Karpas-422 (cell line): ENCODE measurements at regions not wholly inside any gene's neighbourhood (a gene's known extent, or its start where the extent isn't known, plus 50 kb on each side); places are given as distances from the start of the nearest gene placed in this dataset.

Source experiments
- DNase-seq: peaks from one replicate; pipeline ENCODE4 v3.0.0-alpha.2; 2015
- H2AFZ ChIP-seq: fragments of 200-600 bp; sonication (generic); 2 replicates; pipeline ENCODE4 v1.6.1; 2014; ENCODE audit warnings: antibody characterized with exemption, low read length, mixed read lengths
- H3K27ac ChIP-seq: fragments of 200-600 bp; sonication (generic); 2 replicates; pipeline ENCODE4 v1.5.1; 2014; ENCODE audit warnings: mild to moderate bottlenecking, low read length, moderate library complexity
- H3K27me3 ChIP-seq: fragments of 200-600 bp; sonication (generic); 2 replicates; pipeline ENCODE4 v1.6.1; 2014; ENCODE audit warnings: low read length, mixed read lengths
- H3K36me3 ChIP-seq: fragments of 200-600 bp; sonication (generic); 2 replicates; pipeline ENCODE4 v1.6.1; 2014; ENCODE audit warnings: low read length, mixed read lengths; ENCODE audit not compliant: insufficient read depth
- H3K4me1 ChIP-seq: fragments of 200-600 bp; sonication (generic); 2 replicates; pipeline ENCODE4 v1.6.1; 2014; ENCODE audit warnings: mild to moderate bottlenecking, low read length, mixed read lengths
- H3K4me2 ChIP-seq: fragments of 200-600 bp; sonication (generic); 2 replicates; pipeline ENCODE4 v1.6.1; 2014; ENCODE audit warnings: low read length, low read depth, mild to moderate bottlenecking; ENCODE audit not compliant: poor library complexity, severe bottlenecking
- H3K4me3 ChIP-seq: fragments of 200-600 bp; sonication (generic); 2 replicates; pipeline ENCODE4 v1.5.1; 2014; ENCODE audit warnings: mild to moderate bottlenecking, antibody characterized with exemption, low read length, mixed read lengths
- H3K79me2 ChIP-seq: fragments of 200-600 bp; sonication (generic); 2 replicates; pipeline ENCODE4 v1.6.1; 2014; ENCODE audit warnings: mild to moderate bottlenecking, low read length, mixed read lengths
- H3K9ac ChIP-seq: fragments of 200-600 bp; sonication (generic); 2 replicates; pipeline ENCODE4 v1.6.0; 2014; ENCODE audit warnings: low read length
- H3K9me2 ChIP-seq: fragments of 200-600 bp; sonication (generic), shearing (Covaris generic); replicated peaks from 2 replicates; pipeline ENCODE4 v1.6.0; 2014; ENCODE audit warnings: mild to moderate bottlenecking, low read length, moderate library complexity; ENCODE audit not compliant: insufficient read depth
- H3K9me3 ChIP-seq: fragments of 300-700, 200-600 bp; sonication (generic); 2 replicates; pipeline ENCODE4 v1.6.1; 2014; ENCODE audit warnings: low read length, mixed read lengths
- H4K20me1 ChIP-seq: fragments of 200-600 bp; sonication (generic); 2 replicates; pipeline ENCODE4 v1.6.1; 2014; ENCODE audit warnings: mild to moderate bottlenecking, antibody characterized with exemption, low read length, low read depth; ENCODE audit not compliant: insufficient read depth

- Histone ChIP-seq H3K27me3 (no peaks in the 10 kb centered on the region), H3K9me3 (no peaks in the 10 kb centered on the region), H2AFZ (no peak overlapping the region), H3K4me1 (no peaks in the 10 kb centered on the region), H3K4me3 (no peak overlapping the region), H3K36me3 (no peaks in the 10 kb centered on the region), H3K27ac (no peak overlapping the region), H3K9ac (no peak overlapping the region), H3K4me2 (no peak overlapping the region), H4K20me1 (no peaks in the 10 kb centered on the region), H3K9me2 (no peaks in the 10 kb centered on the region), H3K79me2 (no peaks in the 10 kb centered on the region)
- no peak for DNase-seq
Measured at GRCh38 chr14:105847400-105847799, 321.0 kb downstream of the TMEM121 start.

- Histone ChIP-seq H3K4me2 (no peak overlapping the region), H3K36me3 (no peaks in the 10 kb centered on the region), H4K20me1 (no peaks in the 10 kb centered on the region), H3K4me3 (no peak overlapping the region), H3K27ac (no peak overlapping the region), H2AFZ (no peak overlapping the region), H3K4me1 (no peaks in the 10 kb centered on the region), H3K79me2 (no peaks in the 10 kb centered on the region), H3K9me3 (no peaks in the 10 kb centered on the region), H3K27me3 (no peaks in the 10 kb centered on the region), H3K9me2 (no peaks in the 10 kb centered on the region), H3K9ac (no peak overlapping the region)
- DNase-seq: no peak
Measured at GRCh38 chr14:105848570-105848969, 322.2 kb downstream of the TMEM121 start.

- Histone ChIP-seq H2AFZ (no peak overlapping the region), H3K4me3 (no peak overlapping the region), H3K9ac (no peak overlapping the region), H3K4me2 (no peak overlapping the region), H3K4me1 (no peaks in the 10 kb centered on the region), H3K27me3 (no peaks in the 10 kb centered on the region), H3K9me2 (no peaks in the 10 kb centered on the region), H3K36me3 (no peaks in the 10 kb centered on the region), H3K9me3 (no peaks in the 10 kb centered on the region), H3K27ac (no peak overlapping the region), H3K79me2 (no peaks in the 10 kb centered on the region), H4K20me1 (no peaks in the 10 kb centered on the region)
- DNase-seq: no peak
Measured at GRCh38 chr14:105849933-105850626, 323.7 kb downstream of the TMEM121 start.

GRCh38 chr14:105850853-105851581 lies 324.6 kb downstream of the TMEM121 start:
- H3K27me3 ChIP-seq: no peaks in the 10 kb centered on the region
- H3K4me3 ChIP-seq: no peak overlapping the region
- no peaks in the 10 kb centered on the region for H3K4me1 ChIP-seq
- H4K20me1 ChIP-seq: no peaks in the 10 kb centered on the region
- H2AFZ ChIP-seq: no peak overlapping the region
- no peaks in the 10 kb centered on the region for H3K9me3 ChIP-seq
- DNase-seq: no peak
- no peaks in the 10 kb centered on the region for H3K79me2 ChIP-seq
- H3K4me2 ChIP-seq: no peak overlapping the region
- H3K27ac ChIP-seq: no peak overlapping the region
- no peaks in the 10 kb centered on the region for H3K9me2 ChIP-seq
- H3K9ac ChIP-seq: no peak overlapping the region
- H3K36me3 ChIP-seq: no peaks in the 10 kb centered on the region

GRCh38 chr14:105851716-105852377 lies 325.5 kb downstream of the TMEM121 start:
- no peak for DNase-seq
- Histone ChIP-seq H3K4me2 (no peak overlapping the region), H3K27ac (no peak overlapping the region)

GRCh38 chr14:105852378-105853088 lies 326.1 kb downstream of the TMEM121 start:
- Histone ChIP-seq H3K9me3 (no peaks in the 10 kb centered on the region), H3K9me2 (no peaks in the 10 kb centered on the region), H3K27me3 (no peaks in the 10 kb centered on the region), H3K9ac (no peak overlapping the region), H2AFZ (no peak overlapping the region), H3K36me3 (no peaks in the 10 kb centered on the region), H4K20me1 (no peaks in the 10 kb centered on the region), H3K27ac (no peak overlapping the region), H3K4me2 (no peak overlapping the region), H3K79me2 (no peaks in the 10 kb centered on the region), H3K4me3 (no peak overlapping the region), H3K4me1 (no peaks in the 10 kb centered on the region)
- no peak for DNase-seq

More at GRCh38 chr14:105851716-105852377, 325.5 kb downstream of the TMEM121 start:
- H3K9me2 ChIP-seq: no peaks in the 10 kb centered on the region
- H3K79me2 ChIP-seq: no peaks in the 10 kb centered on the region
- no peaks in the 10 kb centered on the region for H3K27me3 ChIP-seq
- no peak overlapping the region for H3K4me3 ChIP-seq
- no peaks in the 10 kb centered on the region for H4K20me1 ChIP-seq
- no peaks in the 10 kb centered on the region for H3K4me1 ChIP-seq
- no peak overlapping the region for H2AFZ ChIP-seq
- H3K36me3 ChIP-seq: no peaks in the 10 kb centered on the region
- H3K9ac ChIP-seq: no peak overlapping the region
- no peaks in the 10 kb centered on the region for H3K9me3 ChIP-seq

GRCh38 chr14:105853089-105853906 lies 326.9 kb downstream of the TMEM121 start:
- Histone ChIP-seq H3K4me3 (no peak overlapping the region), H3K36me3 (no peaks in the 10 kb centered on the region), H3K9me3 (no peaks in the 10 kb centered on the region), H3K4me2 (no peak overlapping the region), H3K27me3 (no peaks in the 10 kb centered on the region), H3K9me2 (no peaks in the 10 kb centered on the region), H3K79me2 (no peaks in the 10 kb centered on the region), H3K9ac (no peak overlapping the region), H2AFZ (no peak overlapping the region), H4K20me1 (no peaks in the 10 kb centered on the region), H3K4me1 (no peaks in the 10 kb centered on the region), H3K27ac (no peak overlapping the region)
- no peak for DNase-seq
